ENCODE measurements at regions not wholly inside any gene's neighbourhood (a gene's known extent, or its start where the extent isn't known, plus 50 kb on each side); places are given as distances from the start of the nearest gene placed in this dataset.

- no peak for TF ChIP-seq CTCF (conservative IDR thresholded peaks at IDR 0.05; ENCODE audit: control insufficient read depth, insufficient read depth, low read depth, low read length)
- no peak for DNase-seq (ENCODE audit: low read depth)
- no peak overlapping the region for H3K4me3 ChIP-seq (ENCODE audit: control insufficient read depth, low read depth, low read length)
These were observed 266.9 kb downstream of the TNS1 start for GRCh38 chr2:217735899-217736298.

GRCh38 chr2:217735034-217735433 lies 267.8 kb downstream of the TNS1 start:
- TF ChIP-seq CTCF (conservative IDR thresholded peaks at IDR 0.05; ENCODE audit: control insufficient read depth, insufficient read depth, low read depth, low read length): no peak
- no peak overlapping the region for H3K4me3 ChIP-seq (ENCODE audit: control insufficient read depth, low read depth, low read length)
- no peak for DNase-seq (ENCODE audit: low read depth)

- TF ChIP-seq CTCF (conservative IDR thresholded peaks at IDR 0.05; ENCODE audit: control insufficient read depth, insufficient read depth, low read depth, low read length): no peak
- DNase-seq (ENCODE audit: low read depth): no peak
- no peak overlapping the region for H3K4me3 ChIP-seq (ENCODE audit: control insufficient read depth, low read depth, low read length)
These were observed 269.3 kb downstream of the TNS1 start for GRCh38 chr2:217733461-217733860.

GRCh38 chr2:217732992-217733391 lies 269.8 kb downstream of the TNS1 start:
- H3K4me3 ChIP-seq (ENCODE audit: control insufficient read depth, low read depth, low read length): no peak overlapping the region
- DNase-seq (ENCODE audit: low read depth): peak; percentile 79
- no peak for TF ChIP-seq CTCF (conservative IDR thresholded peaks at IDR 0.05; ENCODE audit: control insufficient read depth, insufficient read depth, low read depth, low read length)

- peak; percentile 56 for DNase-seq (ENCODE audit: low read depth)
- TF ChIP-seq CTCF (conservative IDR thresholded peaks at IDR 0.05; ENCODE audit: control insufficient read depth, insufficient read depth, low read depth, low read length): no peak
- H3K4me3 ChIP-seq (ENCODE audit: control insufficient read depth, low read depth, low read length): no peak overlapping the region
These were observed 271.0 kb downstream of the TNS1 start for GRCh38 chr2:217731805-217732204.

- peak; percentile 65 for DNase-seq (ENCODE audit: low read depth)
- H3K4me3 ChIP-seq (ENCODE audit: control insufficient read depth, low read depth, low read length): no peak overlapping the region
- no peak for TF ChIP-seq CTCF (conservative IDR thresholded peaks at IDR 0.05; ENCODE audit: control insufficient read depth, insufficient read depth, low read depth, low read length)
These were observed 273.3 kb downstream of the TNS1 start for GRCh38 chr2:217729421-217730053.

- DNase-seq (ENCODE audit: low read depth): no peak
- no peak for TF ChIP-seq CTCF (conservative IDR thresholded peaks at IDR 0.05; ENCODE audit: control insufficient read depth, insufficient read depth, low read depth, low read length)
- no peak overlapping the region for H3K4me3 ChIP-seq (ENCODE audit: control insufficient read depth, low read depth, low read length)
These were observed 275.0 kb downstream of the TNS1 start for GRCh38 chr2:217727801-217728200.
